ENCODE measurements at regions not wholly inside any gene's neighbourhood (a gene's known extent, or its start where the extent isn't known, plus 50 kb on each side); places are given as distances from the start of the nearest gene placed in this dataset.
"Not testable (repeated sequence)": the region's sequence is repeated elsewhere in the genome, so short reads cannot be mapped to it uniquely, and the experiment has no call there.

- DNase-seq (ENCODE audit: low spot score), result no peak
Measured at GRCh38 chrX:96430756-96431455, 253.7 kb upstream of the DIAPH2 start.

GRCh38 chrX:96432647-96433046 is 252.0 kb upstream of the DIAPH2 start:
- no peak for DNase-seq (ENCODE audit: low spot score)

GRCh38 chrX:96433409-96434077 is 251.1 kb upstream of the DIAPH2 start:
- no peak for DNase-seq (ENCODE audit: low spot score)

- no peak for DNase-seq (ENCODE audit: low spot score)
Measured at GRCh38 chrX:96435378-96436035, 249.1 kb upstream of the DIAPH2 start.

- no peak for DNase-seq (ENCODE audit: low spot score)
Measured at GRCh38 chrX:96436105-96436504, 248.5 kb upstream of the DIAPH2 start.

GRCh38 chrX:96438803-96439202 is 245.8 kb upstream of the DIAPH2 start:
- no peak for DNase-seq (ENCODE audit: low spot score)

- DNase-seq (ENCODE audit: low spot score), result no peak
Measured at GRCh38 chrX:96440941-96441340, 243.7 kb upstream of the DIAPH2 start.

- no peak for DNase-seq (ENCODE audit: low spot score)
Measured at GRCh38 chrX:96445531-96446065, 239.0 kb upstream of the DIAPH2 start.

GRCh38 chrX:96446524-96446923 is 238.1 kb upstream of the DIAPH2 start:
- DNase-seq (ENCODE audit: low spot score), result no peak

- no peak for DNase-seq (ENCODE audit: low spot score)
Measured at GRCh38 chrX:96447161-96447560, 237.5 kb upstream of the DIAPH2 start.

- no peak for DNase-seq (ENCODE audit: low spot score)
Measured at GRCh38 chrX:96449191-96449590, 235.5 kb upstream of the DIAPH2 start.

- no peak for DNase-seq (ENCODE audit: low spot score)
Measured at GRCh38 chrX:96449896-96450295, 234.7 kb upstream of the DIAPH2 start.

- DNase-seq (ENCODE audit: low spot score), result peak; percentile 1
Measured at GRCh38 chrX:96453139-96453538, 231.5 kb upstream of the DIAPH2 start.

- DNase-seq (ENCODE audit: low spot score), result no peak
Measured at GRCh38 chrX:96455078-96455477, 229.6 kb upstream of the DIAPH2 start.

GRCh38 chrX:96464880-96465558 is 219.6 kb upstream of the DIAPH2 start:
- no peak for DNase-seq (ENCODE audit: low spot score)

- no peak for DNase-seq (ENCODE audit: low spot score)
Measured at GRCh38 chrX:96474029-96474740, 210.5 kb upstream of the DIAPH2 start.

GRCh38 chrX:96474741-96475125 is 209.9 kb upstream of the DIAPH2 start:
- no peak for DNase-seq (ENCODE audit: low spot score)

GRCh38 chrX:96480081-96480480 is 204.6 kb upstream of the DIAPH2 start:
- DNase-seq (ENCODE audit: low spot score), result no peak

GRCh38 chrX:96481831-96482230 is 202.8 kb upstream of the DIAPH2 start:
- no peak for DNase-seq (ENCODE audit: low spot score)

GRCh38 chrX:96483647-96484160 is 200.9 kb upstream of the DIAPH2 start:
- no peak for DNase-seq (ENCODE audit: low spot score)

GRCh38 chrX:96486687-96487086 is 198.0 kb upstream of the DIAPH2 start:
- not testable (repeated sequence) for DNase-seq (ENCODE audit: low spot score)

- no peak for DNase-seq (ENCODE audit: low spot score)
Measured at GRCh38 chrX:96502507-96502906, 182.1 kb upstream of the DIAPH2 start.
